ENCODE measurements at regions not wholly inside any gene's neighbourhood (a gene's known extent, or its start where the extent isn't known, plus 50 kb on each side); places are given as distances from the start of the nearest gene placed in this dataset.

- Mint-ChIP-seq H3K27ac (no peak overlapping the region), H3K4me1 (peaks cover 42% of the 10 kb centered on the region), H3K9me3 (no peaks in the 10 kb centered on the region), H3K4me3 (no peak overlapping the region), H3K36me3 (ENCODE audit: low read depth) (no peaks in the 10 kb centered on the region), H3K27me3 (ENCODE audit: low read depth) (no peaks in the 10 kb centered on the region)
- TF ChIP-seq CTCF (IDR thresholded peaks at IDR 0.05; ENCODE audit: unreplicated experiment in 3 of 3), result no peak
These were observed 371.3 kb downstream of the PBX1 start for GRCh38 chr1:164930241-164930640.

GRCh38 chr1:164928232-164928812 is 369.3 kb downstream of the PBX1 start:
- H3K36me3 Mint-ChIP-seq (ENCODE audit: low read depth), result no peaks in the 10 kb centered on the region
- H3K9me3 Mint-ChIP-seq, result no peaks in the 10 kb centered on the region
- H3K27me3 Mint-ChIP-seq (ENCODE audit: low read depth), result no peaks in the 10 kb centered on the region
- H3K4me1 Mint-ChIP-seq, result peaks cover 42% of the 10 kb centered on the region
- TF ChIP-seq CTCF (IDR thresholded peaks at IDR 0.05; ENCODE audit: unreplicated experiment in 3 of 3), result no peak
- no peak overlapping the region for H3K4me3 Mint-ChIP-seq
- peak overlapping the region in 1 of 3 experiments; percentile 85 for H3K27ac Mint-ChIP-seq

- no peaks in the 10 kb centered on the region for H3K36me3 Mint-ChIP-seq (ENCODE audit: low read depth)
- TF ChIP-seq CTCF (IDR thresholded peaks at IDR 0.05; ENCODE audit: unreplicated experiment in 3 of 3), result no peak
- H3K4me3 Mint-ChIP-seq, result no peak overlapping the region
- peaks cover 24% of the 10 kb centered on the region for H3K4me1 Mint-ChIP-seq
- H3K9me3 Mint-ChIP-seq, result no peaks in the 10 kb centered on the region
- no peaks in the 10 kb centered on the region for H3K27me3 Mint-ChIP-seq (ENCODE audit: low read depth)
- H3K27ac Mint-ChIP-seq, result peak overlapping the region in 2 of 3 experiments; percentile 7 to 14
These were observed 367.1 kb downstream of the PBX1 start for GRCh38 chr1:164926107-164926506.

- no peak for TF ChIP-seq CTCF (IDR thresholded peaks at IDR 0.05; ENCODE audit: unreplicated experiment in 3 of 3)
- no peaks in the 10 kb centered on the region for H3K9me3 Mint-ChIP-seq
- H3K27ac Mint-ChIP-seq, result no peak overlapping the region
- H3K36me3 Mint-ChIP-seq (ENCODE audit: low read depth), result no peaks in the 10 kb centered on the region
- H3K4me1 Mint-ChIP-seq, result peaks cover 8% of the 10 kb centered on the region
- no peak overlapping the region for H3K4me3 Mint-ChIP-seq
- H3K27me3 Mint-ChIP-seq (ENCODE audit: low read depth), result no peaks in the 10 kb centered on the region
These were observed 363.6 kb downstream of the PBX1 start for GRCh38 chr1:164922585-164922984.

- Mint-ChIP-seq H3K27me3 (ENCODE audit: low read depth) (no peaks in the 10 kb centered on the region), H3K4me1 (peaks cover 8% of the 10 kb centered on the region), H3K4me3 (no peak overlapping the region), H3K27ac (no peak overlapping the region), H3K9me3 (no peaks in the 10 kb centered on the region), H3K36me3 (ENCODE audit: low read depth) (no peaks in the 10 kb centered on the region)
- TF ChIP-seq CTCF (IDR thresholded peaks at IDR 0.05; ENCODE audit: unreplicated experiment in 3 of 3), result no peak
These were observed 362.5 kb downstream of the PBX1 start for GRCh38 chr1:164921493-164921892.

- Mint-ChIP-seq H3K9me3 (no peaks in the 10 kb centered on the region), H3K27me3 (ENCODE audit: low read depth) (no peaks in the 10 kb centered on the region), H3K4me1 (peaks cover 3% of the 10 kb centered on the region), H3K4me3 (no peak overlapping the region), H3K36me3 (ENCODE audit: low read depth) (no peaks in the 10 kb centered on the region), H3K27ac (no peak overlapping the region)
- no peak for TF ChIP-seq CTCF (IDR thresholded peaks at IDR 0.05; ENCODE audit: unreplicated experiment in 3 of 3)
These were observed 359.2 kb downstream of the PBX1 start for GRCh38 chr1:164918140-164918539.
